IMR-90 (cell line): ENCODE measurements at regions not wholly inside any gene's neighbourhood (a gene's known extent, or its start where the extent isn't known, plus 50 kb on each side); places are given as distances from the start of the nearest gene placed in this dataset.

Experiments used
- ATAC-seq: fragments of 200-7000 bp; cut with Tn5 transposase; 2 replicates; pipeline ENCODE4 v1.9.1; 2020; ENCODE audit warnings: low read depth, mild to moderate bottlenecking, moderate library complexity
- BruUV-seq: library from RNA; stranded (reverse); fragments of 400-500 nt; replicated peaks from 2 replicates; lab custom pipeline; 2021; lab: Mats Ljungman, UMichigan
- CTCF ChIA-PET: fragments of 300-600 bp; formaldehyde crosslinking; extraction: SDS; loops from one replicate; lab custom pipeline; 2021; ENCODE audit warnings: antibody characterized with exemption; lab: Yijun Ruan, JAX
- POLR2A ChIA-PET: fragments of 300-600 bp; sonication (Branson Sonifier 250); formaldehyde crosslinking; loops from one replicate; lab custom pipeline; 2022; ENCODE audit warnings: antibody characterized with exemption; ENCODE audit not compliant: unreplicated experiment; lab: Charles Lee
- DNase-seq: peaks from one replicate; pipeline ENCODE4 v3.0.0; 2013
- H2AFZ ChIP-seq: replicated peaks from 2 replicates; pipeline ENCODE3; 2013; ENCODE audit warnings: low read length, mild to moderate bottlenecking; ENCODE audit not compliant: poor library complexity
- H2AK5ac ChIP-seq: 2 replicates; pipeline ENCODE4 v1.6.1; 2013; ENCODE audit warnings: low read depth, low read length, inconsistent platforms
- H2AK9ac ChIP-seq: replicated peaks from 2 replicates; pipeline ENCODE3; 2013; ENCODE audit warnings: mild to moderate bottlenecking, low read depth, low read length, moderate library complexity; ENCODE audit not compliant: poor library complexity
- H2BK120ac ChIP-seq: 2 replicates; pipeline ENCODE4 v1.6.1; 2013; ENCODE audit warnings: low read depth, low read length, inconsistent platforms
- H2BK15ac ChIP-seq: 3 replicates; pipeline ENCODE4 v1.6.1; 2013; ENCODE audit warnings: low read depth, low read length, inconsistent platforms
- H2BK20ac ChIP-seq: 2 replicates; pipeline ENCODE4 v1.6.1; 2013; ENCODE audit warnings: low read depth, mild to moderate bottlenecking, inconsistent platforms, low read length, moderate library complexity
- H2BK5ac ChIP-seq: 2 replicates; pipeline ENCODE4 v1.6.1; 2013; ENCODE audit warnings: mild to moderate bottlenecking, low read depth, low read length, inconsistent platforms; ENCODE audit not compliant: poor library complexity, severe bottlenecking
- H3K14ac ChIP-seq: replicated peaks from 2 replicates; pipeline ENCODE4 v1.6.1; 2013; ENCODE audit warnings: low read depth, low read length, inconsistent platforms
- H3K18ac ChIP-seq: 2 replicates; pipeline ENCODE4 v1.6.1; 2013; ENCODE audit warnings: low read depth, low read length, control low read depth
- H3K23ac ChIP-seq: 2 replicates; pipeline ENCODE4 v1.6.1; 2013; ENCODE audit warnings: low read depth, low read length, inconsistent platforms
- H3K27ac ChIP-seq: 2 replicates; pipeline ENCODE4 v1.5.1; 2013; ENCODE audit warnings: mild to moderate bottlenecking, control low read depth, low read length; ENCODE audit not compliant: insufficient read depth
- H3K27me3 ChIP-seq: 2 replicates; pipeline ENCODE4 v1.6.1; 2013; ENCODE audit warnings: low read length; ENCODE audit not compliant: control insufficient read depth, insufficient read depth
- H3K36me3 ChIP-seq: 2 replicates; pipeline ENCODE4 v1.6.1; 2013; ENCODE audit warnings: low read length, mixed read lengths; ENCODE audit not compliant: control insufficient read depth, insufficient read depth
- H3K4ac ChIP-seq: 2 replicates; pipeline ENCODE4 v1.6.1; 2013; ENCODE audit warnings: low read depth, low read length, inconsistent platforms
- H3K4me1 ChIP-seq: 2 replicates; pipeline ENCODE4 v1.6.1; 2013; ENCODE audit warnings: low read length, mixed read lengths; ENCODE audit not compliant: control insufficient read depth, insufficient read depth
- H3K4me2 ChIP-seq: 2 replicates; pipeline ENCODE4 v1.6.1; 2013; ENCODE audit warnings: low read depth, mild to moderate bottlenecking, control low read depth, low read length, moderate library complexity
- H3K4me3 ChIP-seq: 2 replicates; pipeline ENCODE4 v1.5.1; 2013; ENCODE audit warnings: low read depth, mild to moderate bottlenecking, control low read depth, low read length, moderate library complexity; ENCODE audit not compliant: insufficient read depth
- H3K56ac ChIP-seq: 2 replicates; pipeline ENCODE4 v1.6.1; 2013; ENCODE audit warnings: low read length, inconsistent platforms; ENCODE audit not compliant: insufficient read depth; ENCODE audit errors: extremely low read depth
- H3K79me1 ChIP-seq, 2 experiments: 2 replicates each; pipeline ENCODE4 v1.6.1; 2013; ENCODE audit warnings: low read length in 2 of 2, inconsistent platforms in 1 of 2, low read depth in 1 of 2
- H3K9ac ChIP-seq: 2 replicates; pipeline ENCODE4 v1.6.1; 2013; ENCODE audit warnings: low read depth, low read length, control low read depth
- H3K9me1 ChIP-seq: 2 replicates; pipeline ENCODE4 v1.6.1; 2013; ENCODE audit warnings: low read length, inconsistent platforms; ENCODE audit not compliant: insufficient read depth
- H3K9me3 ChIP-seq: 2 replicates; pipeline ENCODE4 v1.6.1; 2013; ENCODE audit warnings: low read length; ENCODE audit not compliant: control insufficient read depth, insufficient read depth
- H4K20me1 ChIP-seq: 2 replicates; pipeline ENCODE4 v1.6.1; 2013; ENCODE audit warnings: low read length, inconsistent platforms; ENCODE audit not compliant: insufficient read depth
- H4K5ac ChIP-seq: 2 replicates; pipeline ENCODE4 v1.6.1; 2013; ENCODE audit warnings: mild to moderate bottlenecking, low read depth, low read length, control low read depth
- H4K8ac ChIP-seq, 2 experiments: 2 replicates each; pipeline ENCODE4 v1.6.1; 2013; ENCODE audit warnings: low read depth in 2 of 2, low read length in 2 of 2, control low read depth in 1 of 2, inconsistent platforms in 1 of 2
- H4K91ac ChIP-seq: 2 replicates; pipeline ENCODE4 v1.6.1; 2013; ENCODE audit warnings: low read depth, low read length, inconsistent platforms; ENCODE audit not compliant: insufficient read depth
- BHLHE40 ChIP-seq: fragments of 150-350 bp; IDR thresholded peaks from 2 replicates; pipeline ENCODE4 v1.6.1; 2016; ENCODE audit warnings: mild to moderate bottlenecking, low read depth, low read length
- CEBPB ChIP-seq: IDR thresholded peaks from 2 replicates; pipeline ENCODE4 v1.6.1; 2012; ENCODE audit warnings: low read depth, low read length, improper control_type of control experiment
- CHD1 ChIP-seq: IDR thresholded peaks from 2 replicates; pipeline ENCODE4 v1.6.1; 2012; ENCODE audit warnings: low read depth, low read length, improper control_type of control experiment
- CTCF ChIP-seq: conservative IDR thresholded peaks from 2 replicates; pipeline ENCODE4 v1.5.1; 2012; ENCODE audit warnings: mild to moderate bottlenecking, low read depth, low read length, improper control_type of control experiment
- ELK1 ChIP-seq: fragments of 150-350 bp; IDR thresholded peaks from 2 replicates; pipeline ENCODE4 v1.6.1; 2016; ENCODE audit warnings: low read depth, mild to moderate bottlenecking, low read length, moderate library complexity, borderline replicate concordance
- FOS ChIP-seq: fragments of 150-350 bp; IDR thresholded peaks from 2 replicates; pipeline ENCODE4 v1.6.1; 2016; ENCODE audit warnings: low read depth, low read length
- MAFK ChIP-seq: IDR thresholded peaks from 2 replicates; pipeline ENCODE4 v1.6.1; 2012; ENCODE audit warnings: low read depth, low read length, improper control_type of control experiment
- MAZ ChIP-seq: IDR thresholded peaks from 2 replicates; pipeline ENCODE4 v1.6.1; 2012; ENCODE audit warnings: low read depth, mild to moderate bottlenecking, low read length, improper control_type of control experiment, moderate library complexity, borderline replicate concordance
- MXI1 ChIP-seq: IDR thresholded peaks from 2 replicates; pipeline ENCODE4 v1.6.1; 2012; ENCODE audit warnings: low read depth, mild to moderate bottlenecking, low read length, moderate library complexity, borderline replicate concordance
- NFE2L2 ChIP-seq: fragments of 150-350 bp; IDR thresholded peaks from 2 replicates; pipeline ENCODE4 v1.6.1; 2016; ENCODE audit warnings: low read depth, mild to moderate bottlenecking, low read length
- POLR2A ChIP-seq: IDR thresholded peaks from 2 replicates; pipeline ENCODE4 v1.6.1; 2012; ENCODE audit warnings: mild to moderate bottlenecking, low read depth, low read length
- RAD21 ChIP-seq: IDR thresholded peaks from 2 replicates; pipeline ENCODE4 v1.6.1; 2012; ENCODE audit warnings: low read length, improper control_type of control experiment
- RCOR1 ChIP-seq: IDR thresholded peaks from 2 replicates; pipeline ENCODE4 v1.6.1; 2012; ENCODE audit warnings: mild to moderate bottlenecking, low read length, improper control_type of control experiment; ENCODE audit not compliant: insufficient replicate concordance
- RFX5 ChIP-seq: IDR thresholded peaks from 2 replicates; pipeline ENCODE4 v1.8.0; 2012; ENCODE audit warnings: low read depth, mild to moderate bottlenecking, low read length, moderate library complexity
- SMC3 ChIP-seq: fragments of 150-350 bp; IDR thresholded peaks from 2 replicates; pipeline ENCODE4 v1.6.1; 2016; ENCODE audit warnings: low read depth, mild to moderate bottlenecking, antibody characterized with exemption, low read length, moderate library complexity
- USF2 ChIP-seq: fragments of 150-350 bp; IDR thresholded peaks from 2 replicates; pipeline ENCODE4 v1.6.1; 2017; ENCODE audit warnings: mild to moderate bottlenecking, antibody characterized with exemption, low read length, low read depth
- dilution Hi-C: fragments of 300-500 bp; cut with HindIII; formaldehyde crosslinking; loops from one replicate; pipeline ENCODE4 v1.14.3; 2018; ENCODE audit warnings: low sequenced_read_pairs; ENCODE audit not compliant: unreplicated experiment
- in situ Hi-C: fragments of 300-500 bp; cut with MboI; formaldehyde crosslinking; loops from 3 replicates; pipeline ENCODE4 v1.14.3; 2019; ENCODE audit warnings: low sequenced_read_pairs, inconsistent platforms, mixed read lengths
- intact Hi-C: fragments of 100-400 bp; cut with micrococcal nuclease; formaldehyde crosslinking; loops from 2 replicates; pipeline ENCODE4 v1.10.0; 2022

GRCh38 chr4:30413915-30414314, 306.3 kb upstream of the PCDH7 start:
- Histone ChIP-seq H3K9ac (no peak overlapping the region), H2AK9ac (no peak overlapping the region), H2AFZ (no peak overlapping the region), H3K9me3 (peaks cover 3% of the 10 kb centered on the region; the same call in 1 of the 2 replicates), H4K91ac (no peak overlapping the region), H3K18ac (no peak overlapping the region), H4K5ac (no peak overlapping the region), H3K9me1 (no peaks in the 10 kb centered on the region), H3K27ac (no peak overlapping the region), H2BK20ac (no peak overlapping the region), H3K56ac (no peak overlapping the region), H3K4me2 (no peak overlapping the region), H2BK5ac (no peak overlapping the region), H2BK120ac (no peak overlapping the region), H4K20me1 (no peaks in the 10 kb centered on the region), H3K27me3 (no peaks in the 10 kb centered on the region), H3K79me1 (no peaks in the 10 kb centered on the region), H4K8ac (no peak overlapping the region), H2AK5ac (no peak overlapping the region), H3K4me1 (no peaks in the 10 kb centered on the region), H3K4me3 (no peak overlapping the region), H2BK15ac (no peak overlapping the region), H3K14ac (no peak overlapping the region), H3K23ac (no peak overlapping the region), H3K36me3 (no peaks in the 10 kb centered on the region), H3K4ac (no peak overlapping the region)
- BruUV-seq, result no TSS peak
- dilution Hi-C loops, result no loop called here
- POLR2A ChIA-PET, result no interaction called here
- ATAC-seq (no peak), DNase-seq (no peak)
- CTCF ChIA-PET, result no interaction called here
- no peak for TF ChIP-seq SMC3
- no peak for TF ChIP-seq CEBPB
- TF ChIP-seq BHLHE40, result no peak
- TF ChIP-seq RFX5, result no peak
- TF ChIP-seq CTCF, result no peak
- TF ChIP-seq RAD21, result no peak
- no peak for TF ChIP-seq POLR2A
- no peak for TF ChIP-seq MXI1
- TF ChIP-seq ELK1, result no peak
- no peak for TF ChIP-seq NFE2L2
- no peak for TF ChIP-seq MAFK
- no peak for TF ChIP-seq FOS
- no peak for TF ChIP-seq MAZ
- no peak for TF ChIP-seq USF2
- TF ChIP-seq RCOR1, result no peak
- no peak for TF ChIP-seq CHD1
- intact Hi-C loops, result no loop called here
- in situ Hi-C loops, result no loop called here
